GM12891 (cell line): ENCODE measurements at regions not wholly inside any gene's neighbourhood (a gene's known extent, or its start where the extent isn't known, plus 50 kb on each side); places are given as distances from the start of the nearest gene placed in this dataset.

Source experiments
- POLR2A ChIP-seq: IDR thresholded peaks from 2 replicates; pipeline ENCODE4 v1.6.1; 2011; ENCODE audit warnings: low read depth, low read length, control low read depth
- POLR2AphosphoS5 ChIP-seq: IDR thresholded peaks from 2 replicates; pipeline ENCODE4 v1.6.1; 2011; ENCODE audit warnings: low read depth, low read length, control low read depth
- TAF1 ChIP-seq: IDR thresholded peaks from 2 replicates; pipeline ENCODE4 v1.6.1; 2011; ENCODE audit warnings: low read depth, low read length, control low read depth

- no peak for TF ChIP-seq POLR2AphosphoS5
- TF ChIP-seq TAF1 = no peak
- TF ChIP-seq POLR2A = no peak
Measured at GRCh38 chr3:113057117-113057516, 66.3 kb downstream of the GTPBP8 start.
